GM21367 (cell line): ENCODE measurements at regions not wholly inside any gene's neighbourhood (a gene's known extent, or its start where the extent isn't known, plus 50 kb on each side); places are given as distances from the start of the nearest gene placed in this dataset.
"Not testable (repeated sequence)": the region's sequence is repeated elsewhere in the genome, so short reads cannot be mapped to it uniquely, and the experiment has no call there.

Source experiments
- ATAC-seq: cut with Tn5 transposase; IDR thresholded peaks from one replicate; pipeline ENCODE4 v1.9.1; 2021; ENCODE audit not compliant: unreplicated experiment

DNA sequence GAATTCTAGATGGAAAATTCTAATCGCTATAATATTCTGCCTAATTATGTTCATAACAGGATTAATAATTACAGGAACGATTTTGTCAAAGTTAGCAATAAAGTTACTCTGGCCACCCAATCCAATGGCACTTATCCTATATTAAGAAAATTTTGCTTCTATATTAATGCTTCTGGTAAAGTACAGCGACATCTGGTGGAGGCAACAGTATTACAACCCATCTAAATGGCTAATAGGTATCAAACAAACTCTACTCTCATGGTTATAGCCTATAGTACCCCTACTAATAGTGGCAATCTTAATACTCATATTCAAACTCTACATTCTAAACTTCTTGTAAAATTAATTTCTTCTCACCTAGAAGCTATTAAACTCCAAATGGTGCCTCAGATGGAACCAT, 1084.7 kb upstream of the LRRTM1 start:
- no peak for ATAC-seq

DNA sequence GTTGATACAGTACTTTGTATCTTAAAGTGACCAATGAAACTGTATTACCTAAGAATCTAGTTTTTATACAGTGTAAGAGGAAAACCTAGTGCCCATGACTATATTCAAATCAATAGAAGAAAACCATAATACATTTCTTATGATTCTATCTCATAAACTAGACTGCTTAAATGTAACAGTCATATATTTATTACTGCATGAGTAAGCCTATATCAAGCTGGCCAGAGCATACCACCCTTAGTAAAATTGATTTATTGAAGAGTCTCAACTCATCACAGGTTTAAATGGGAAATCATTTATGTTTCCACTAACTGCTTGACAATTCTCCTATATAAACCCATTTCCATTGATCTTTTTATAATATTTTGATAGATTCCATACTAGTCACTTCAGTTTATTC, 1059.2 kb upstream of the LRRTM1 start:
- no peak for ATAC-seq

DNA sequence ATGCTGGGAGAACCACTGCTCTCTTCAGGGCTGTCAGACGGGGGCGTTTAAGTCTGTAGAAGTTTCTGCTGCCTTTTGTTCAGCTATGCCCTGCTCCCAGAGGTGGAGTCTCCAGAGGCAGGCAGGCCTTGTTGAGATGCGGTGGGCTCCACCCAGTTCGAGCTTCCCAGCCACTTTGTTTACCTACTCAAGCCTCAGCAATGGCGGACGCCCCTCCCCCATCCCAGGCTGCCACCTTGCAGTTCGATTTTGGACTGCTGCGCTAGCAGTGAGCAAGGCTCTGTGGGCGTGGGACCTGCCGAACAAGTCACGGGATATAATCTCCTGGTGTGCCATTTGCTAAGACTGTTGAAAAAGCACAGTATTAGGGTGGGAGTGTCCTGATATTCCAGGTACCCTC, 1057.9 kb upstream of the LRRTM1 start:
- not testable (repeated sequence) for ATAC-seq

DNA sequence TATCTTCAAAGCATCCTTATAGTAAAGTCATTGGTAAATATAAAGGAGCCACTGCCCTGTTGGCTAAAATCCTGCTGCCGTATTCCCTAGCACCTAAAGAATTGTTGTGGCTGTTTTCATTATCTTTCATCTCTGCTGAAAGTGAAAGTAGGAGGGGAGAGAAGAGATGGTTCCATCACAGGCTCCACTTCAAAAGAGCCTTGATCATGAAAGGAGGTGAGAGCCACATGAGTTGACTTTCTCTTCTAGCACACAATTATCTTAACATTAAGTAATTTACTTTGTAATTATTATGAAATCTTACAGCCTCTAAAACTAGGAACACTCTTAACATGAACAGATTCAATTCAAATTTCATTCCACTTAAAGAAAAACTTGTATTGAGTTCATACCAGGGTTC, 1050.9 kb upstream of the LRRTM1 start:
- no peak for ATAC-seq

DNA sequence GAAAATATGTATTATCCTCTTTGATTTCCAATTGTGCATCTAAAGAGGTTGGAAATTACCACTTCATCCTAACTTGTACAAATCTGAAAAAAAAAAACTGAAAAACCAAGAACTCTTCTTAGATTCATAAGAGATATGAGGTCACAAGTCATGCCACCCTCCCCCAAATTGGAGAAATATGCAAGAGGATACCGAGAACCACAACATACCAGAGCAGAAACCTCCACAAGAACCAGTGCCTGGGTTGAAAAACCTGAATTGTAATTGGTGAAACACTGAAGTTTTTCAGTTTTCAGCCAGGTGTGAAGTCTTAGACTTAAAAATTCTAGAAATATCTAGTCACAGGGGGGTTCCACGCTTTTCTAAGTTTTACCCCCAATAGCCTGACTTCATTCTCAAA, 1029.5 kb upstream of the LRRTM1 start:
- no peak for ATAC-seq

DNA sequence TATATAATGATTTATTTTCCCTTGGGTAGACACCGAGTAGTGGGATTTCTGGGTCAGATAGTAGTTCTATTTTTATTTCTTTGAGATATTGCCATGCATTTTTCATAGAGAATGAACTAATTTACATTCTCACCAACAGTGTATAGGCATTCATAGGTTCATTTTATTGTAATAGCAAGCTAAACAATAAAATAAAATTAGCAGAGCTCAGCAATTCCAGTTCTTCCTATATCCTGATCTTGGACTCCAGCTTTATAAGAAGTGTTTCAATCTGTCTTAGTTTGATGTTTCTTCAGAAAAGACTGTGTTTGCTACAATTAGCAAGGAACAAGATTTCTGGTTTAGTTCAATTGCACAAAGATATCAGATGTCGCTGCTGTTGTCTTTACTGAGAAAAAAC, 1024.4 kb upstream of the LRRTM1 start:
- no peak for ATAC-seq

DNA sequence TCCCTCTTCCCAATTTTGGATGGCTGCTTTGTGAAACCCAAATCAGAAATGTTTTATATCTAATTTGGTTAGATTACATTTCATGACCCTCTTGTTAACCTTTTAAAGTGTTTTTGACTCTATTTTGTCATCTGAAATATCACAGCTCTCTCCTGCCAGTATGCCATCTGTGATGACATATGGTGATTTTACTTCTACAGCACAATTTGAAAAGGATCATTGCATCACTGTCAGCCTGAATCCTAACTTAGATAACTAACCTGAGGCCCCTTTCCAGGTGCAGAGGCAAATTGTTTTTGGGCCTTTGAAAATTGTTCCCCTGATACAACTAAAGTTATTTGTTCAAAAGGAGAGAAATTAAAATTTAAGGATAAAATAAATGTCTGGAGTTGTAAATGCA, 1023.4 kb upstream of the LRRTM1 start:
- no peak for ATAC-seq

DNA sequence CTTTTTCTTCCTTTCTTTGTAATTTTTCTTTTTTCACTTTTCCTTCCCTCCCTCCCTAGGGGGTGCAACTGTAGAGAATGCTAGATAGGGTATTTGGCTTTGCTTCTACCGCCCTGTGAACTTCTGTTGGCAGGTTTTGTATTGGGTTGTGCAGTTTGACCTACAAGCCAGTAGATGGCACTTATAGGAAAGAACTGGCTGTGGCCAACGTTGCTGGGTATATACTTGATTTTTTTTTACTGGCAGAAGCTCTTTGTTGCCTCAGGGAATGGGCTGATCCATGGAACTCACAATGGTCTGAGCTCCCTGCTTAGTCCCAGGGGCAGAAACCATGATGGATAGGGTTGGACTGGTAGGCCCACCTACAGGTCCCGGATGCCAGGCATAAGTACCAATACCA, 1019.5 kb upstream of the LRRTM1 start:
- ATAC-seq, result no peak

DNA sequence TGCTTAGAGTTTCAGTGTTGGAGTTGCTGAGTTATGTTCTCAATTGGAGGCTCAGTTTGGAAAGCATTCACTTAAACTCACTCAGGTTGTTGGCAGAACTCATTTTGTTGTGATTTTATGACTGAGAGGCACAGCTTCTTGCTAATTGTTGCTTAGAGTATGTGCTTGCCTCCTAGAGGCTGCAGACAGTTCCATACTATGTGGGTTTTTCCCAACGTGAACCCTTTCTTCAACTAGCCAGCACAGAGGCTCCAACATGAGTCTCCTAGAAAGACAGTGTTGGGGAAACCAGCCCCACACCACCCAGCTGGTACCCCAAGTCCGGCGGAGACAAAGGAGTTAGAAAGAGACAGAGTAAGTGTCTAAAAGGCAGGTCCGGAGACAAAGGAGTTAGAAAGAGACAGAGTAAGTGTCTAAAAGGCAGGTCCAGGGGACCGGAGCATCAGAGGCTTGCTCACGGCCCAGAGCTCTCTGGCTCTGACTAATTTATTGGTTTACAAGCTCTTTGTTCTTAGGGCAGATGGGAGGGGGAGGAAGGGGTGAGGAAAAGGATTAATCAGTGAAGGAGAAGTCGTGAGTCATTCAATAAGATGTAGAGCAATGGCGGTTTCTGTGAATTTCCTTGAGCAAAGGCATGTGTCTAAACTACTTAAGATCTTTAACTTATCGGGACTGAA, 999.7 kb upstream of the LRRTM1 start:
- no peak for ATAC-seq

DNA sequence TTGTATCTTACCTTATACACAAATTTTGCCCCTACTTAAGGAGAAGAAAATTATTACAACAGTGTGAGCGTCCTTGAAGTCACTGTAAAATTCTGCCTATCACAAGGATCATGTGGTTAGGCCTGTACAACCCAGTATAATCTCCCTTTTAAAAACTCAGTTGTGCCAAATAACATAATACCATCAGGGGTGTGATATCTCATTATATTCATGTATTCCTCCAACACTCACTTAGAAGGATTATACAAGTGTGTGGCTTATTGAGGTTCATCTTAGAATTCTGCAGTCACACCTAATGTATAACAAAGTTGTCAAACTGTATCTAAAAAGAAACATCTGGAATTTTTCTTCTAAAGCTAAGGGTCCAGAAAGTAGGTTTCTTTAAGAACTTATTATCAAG, 998.8 kb upstream of the LRRTM1 start:
- ATAC-seq, result no peak

DNA sequence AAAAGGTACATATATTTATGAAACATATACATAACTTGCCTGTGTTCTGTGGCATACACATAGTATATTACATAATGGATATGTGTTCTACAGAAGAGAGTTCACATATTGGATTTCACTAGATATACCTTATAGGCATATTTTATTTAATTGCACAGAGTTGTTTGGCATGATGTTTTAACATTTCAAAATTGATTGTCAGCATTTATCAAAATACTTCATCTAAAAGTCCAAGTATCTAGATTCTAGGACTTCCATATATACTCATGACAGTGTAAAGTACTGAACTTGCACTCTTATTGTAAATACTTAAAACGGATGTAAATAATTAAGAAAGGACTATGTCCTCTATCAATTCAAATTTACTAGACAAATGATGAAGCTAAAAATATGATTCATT, 995.3 kb upstream of the LRRTM1 start:
- ATAC-seq, result no peak

DNA sequence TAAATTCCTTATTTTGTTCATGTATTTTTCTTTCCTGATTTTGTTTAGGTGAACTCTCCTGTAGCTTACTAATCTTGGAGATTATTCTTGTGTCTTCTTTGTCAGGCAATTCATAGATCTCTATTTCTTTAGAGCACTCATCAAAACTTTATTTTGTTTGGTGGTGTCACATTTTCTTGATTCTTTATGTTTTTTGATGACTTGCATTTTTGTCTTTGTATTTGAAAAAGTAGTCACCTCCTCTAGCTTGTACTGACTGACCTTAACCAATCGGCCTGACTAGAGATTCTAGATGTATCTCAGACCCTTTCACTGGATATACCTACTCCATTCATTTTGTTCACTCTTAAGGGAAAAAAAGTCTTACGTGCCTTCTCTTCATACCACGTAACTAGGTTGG, 986.3 kb upstream of the LRRTM1 start:
- ATAC-seq, result no peak

DNA sequence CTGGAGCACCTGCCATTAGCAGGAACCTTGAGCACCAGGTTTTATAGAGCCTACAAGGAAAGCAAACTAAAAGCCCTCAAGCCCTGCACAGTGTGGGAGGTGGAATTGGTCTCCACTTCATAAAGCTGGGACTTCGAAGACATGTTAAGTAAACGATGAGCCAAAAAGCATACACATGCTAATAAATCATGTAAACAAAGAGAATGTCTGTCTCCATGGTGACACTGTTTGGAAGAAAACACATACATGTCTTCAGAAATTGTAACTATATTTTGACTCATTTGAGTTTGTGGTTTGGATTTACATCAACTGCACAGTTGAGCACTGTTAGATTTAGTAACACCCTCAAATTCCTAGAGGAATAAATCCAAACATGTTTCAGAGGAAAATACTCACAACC, 978.5 kb upstream of the LRRTM1 start:
- ATAC-seq, result no peak

DNA sequence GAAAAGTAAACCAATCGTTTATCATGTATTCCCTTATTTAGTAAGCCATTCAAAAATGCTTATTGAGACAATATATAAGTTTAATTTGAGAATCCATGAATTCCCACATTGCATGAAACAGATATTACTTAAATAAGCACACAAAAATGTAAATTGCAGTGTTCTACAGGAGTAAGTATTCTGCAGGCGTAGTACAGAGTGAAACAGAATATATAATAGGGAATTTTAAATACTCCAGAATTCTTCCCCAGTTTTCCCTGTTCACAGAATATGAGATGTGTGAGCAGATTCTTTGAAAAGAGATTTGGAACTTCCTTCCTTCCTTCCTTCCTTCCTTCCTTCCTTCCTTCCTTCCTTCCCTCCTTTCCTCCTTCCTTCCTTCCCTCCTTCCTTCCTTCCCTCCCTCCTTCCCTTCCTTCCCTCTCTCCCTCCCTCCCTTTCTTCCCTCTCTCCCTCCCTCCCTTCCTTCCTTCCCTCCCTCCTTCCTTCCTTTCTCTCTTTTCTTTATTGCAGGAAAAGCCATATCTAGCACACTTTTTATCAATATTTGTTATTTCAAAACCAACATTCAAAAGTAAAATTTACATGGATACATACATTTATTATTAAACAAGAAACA, 977.7 kb upstream of the LRRTM1 start:
- no peak for ATAC-seq

DNA sequence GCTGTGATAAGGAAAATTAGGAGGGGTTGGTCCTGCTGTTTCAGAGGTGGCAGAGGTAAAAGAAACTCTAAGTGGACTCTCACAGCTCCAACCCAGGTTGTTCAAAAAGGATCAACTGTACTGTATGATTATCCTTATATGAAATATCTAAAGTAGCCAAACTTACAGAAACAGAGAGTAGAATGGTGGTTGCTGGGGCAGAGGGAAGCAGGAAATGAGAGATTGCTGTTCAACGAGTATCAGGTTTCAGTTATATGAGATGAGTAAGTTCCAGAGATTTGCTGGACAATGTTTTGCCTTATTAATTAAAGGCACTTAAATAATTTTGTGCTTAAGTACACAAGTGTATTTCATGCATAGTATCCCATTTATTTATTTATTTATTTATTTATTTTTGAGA, 972.0 kb upstream of the LRRTM1 start:
- no peak for ATAC-seq

DNA sequence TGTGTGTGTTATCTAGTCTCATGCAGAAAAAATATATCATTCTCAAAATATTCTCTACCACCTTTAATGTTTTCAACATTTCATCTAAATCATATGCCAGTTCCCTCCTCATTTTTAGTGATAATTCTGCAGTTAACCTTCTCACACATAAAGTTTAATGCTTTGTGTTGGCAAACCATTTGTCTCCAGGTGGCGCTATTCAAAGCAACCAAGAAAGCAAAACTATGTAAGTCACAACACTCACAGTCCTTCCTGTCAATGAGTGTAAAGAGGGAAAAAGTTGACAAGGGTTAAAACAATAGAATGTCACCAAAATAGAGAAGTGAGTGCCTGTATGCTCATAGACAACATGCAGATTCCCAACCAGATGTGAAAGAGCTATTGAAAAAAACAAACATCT, 961.6 kb upstream of the LRRTM1 start:
- no peak for ATAC-seq

DNA sequence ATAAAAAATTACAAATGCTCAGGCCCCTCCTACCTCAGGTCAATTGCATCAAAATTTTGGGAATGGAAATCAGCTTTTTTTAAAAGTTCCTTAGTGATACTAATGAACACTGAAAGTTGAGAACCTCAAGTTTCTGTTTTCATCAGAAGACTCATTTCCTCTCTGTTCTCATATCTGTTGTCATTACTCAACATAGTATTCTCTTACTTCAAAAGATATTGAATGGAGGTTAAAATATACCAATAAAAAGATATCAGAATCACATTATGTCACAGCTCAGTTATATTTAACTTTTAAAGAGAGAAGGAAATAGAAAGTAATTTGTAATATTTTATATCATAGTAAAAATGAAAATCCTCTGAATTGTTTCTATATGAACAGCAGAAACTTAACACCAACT, 959.4 kb upstream of the LRRTM1 start:
- ATAC-seq, result no peak

DNA sequence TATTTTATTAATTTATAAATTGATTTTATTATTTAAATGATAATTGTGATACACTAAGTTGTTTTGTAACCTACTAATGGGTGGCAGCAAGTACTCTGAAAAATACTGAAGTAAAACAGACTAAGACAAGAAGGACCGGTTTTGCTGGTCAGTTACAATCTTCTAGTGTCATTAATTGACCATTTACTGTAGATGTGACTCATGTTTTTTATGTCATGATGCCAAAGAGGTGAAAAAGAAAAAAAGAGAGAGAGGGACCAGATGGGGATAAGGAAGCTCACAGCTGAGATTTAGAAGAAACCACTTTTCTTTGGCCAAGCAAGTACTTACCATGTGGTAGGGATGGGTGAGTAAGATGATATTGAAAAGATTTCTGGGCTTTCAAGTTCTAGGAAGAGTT, 955.8 kb upstream of the LRRTM1 start:
- no peak for ATAC-seq

DNA sequence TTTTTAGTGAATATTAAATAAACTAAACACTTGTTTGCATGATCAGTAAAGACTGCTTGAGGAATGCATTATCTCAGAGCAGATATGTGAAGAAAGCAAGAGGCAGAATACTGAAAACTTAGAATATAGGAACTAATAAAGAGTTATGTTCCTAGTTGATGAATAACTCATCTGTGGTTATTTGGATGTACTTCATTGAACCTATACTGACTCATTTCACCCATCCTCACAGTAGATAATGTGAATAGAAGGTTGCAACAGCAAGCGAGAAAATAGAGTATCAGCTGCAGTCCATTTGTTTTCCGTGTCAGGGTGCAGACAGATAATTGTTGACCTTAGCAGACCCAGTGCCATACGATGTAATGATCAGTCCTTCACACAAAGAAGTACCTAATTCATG, 945.7 kb upstream of the LRRTM1 start:
- ATAC-seq, result no peak

DNA sequence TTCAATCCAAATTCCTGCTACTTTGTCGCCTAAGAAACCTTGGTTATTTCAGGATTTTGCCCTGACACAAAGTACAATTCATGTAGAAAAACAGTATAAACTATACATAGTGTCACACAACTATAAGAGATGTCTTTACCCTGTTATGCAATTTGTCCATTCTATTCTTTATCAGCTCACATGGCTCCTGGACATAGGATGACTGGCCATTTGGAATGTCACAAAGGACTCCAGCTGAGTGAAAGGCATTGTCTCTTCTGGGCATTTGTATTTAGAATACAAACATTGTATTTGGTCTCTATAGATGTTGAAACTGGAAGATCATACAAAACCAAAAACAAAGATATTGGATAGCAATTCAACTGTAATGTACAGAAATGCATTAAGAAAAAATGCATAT, 944.6 kb upstream of the LRRTM1 start:
- no peak for ATAC-seq

DNA sequence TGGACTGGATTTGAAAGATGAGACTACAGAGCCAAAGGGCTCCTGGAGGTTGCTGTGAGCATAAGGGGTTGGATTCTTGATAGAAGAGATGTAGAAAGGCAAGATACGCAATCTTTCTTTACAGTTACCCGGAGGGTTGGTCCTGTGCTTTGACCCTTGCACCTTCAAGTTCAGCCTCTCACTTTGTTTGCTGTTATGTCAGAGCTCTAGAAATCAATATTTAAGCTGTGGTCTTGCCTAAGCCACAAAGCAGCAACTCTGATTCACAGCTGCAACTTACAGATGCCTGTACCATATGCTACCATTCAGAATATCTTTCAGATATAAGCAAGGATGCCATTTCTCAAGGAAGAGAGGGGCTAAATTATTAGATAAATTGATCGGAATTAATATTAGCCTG, 943.1 kb upstream of the LRRTM1 start:
- no peak for ATAC-seq

DNA sequence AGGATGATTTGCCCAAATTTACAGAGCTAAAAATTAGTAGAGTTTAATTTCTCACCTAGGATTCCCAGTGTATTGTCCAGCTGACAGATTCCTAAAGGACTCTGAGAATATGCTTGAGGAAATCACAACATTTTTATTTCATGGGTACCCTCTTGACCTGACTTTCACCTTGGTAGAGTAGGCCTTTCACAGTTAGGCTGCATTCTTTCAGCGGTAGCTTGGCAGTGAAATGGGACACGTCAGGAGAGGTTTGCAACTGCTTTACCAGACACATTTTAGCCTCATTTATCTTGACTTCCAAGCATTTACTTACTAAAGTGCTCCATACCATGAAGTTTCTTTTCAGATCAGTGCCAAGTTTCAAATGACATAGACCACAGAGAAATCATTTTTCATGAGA, 937.9 kb upstream of the LRRTM1 start:
- ATAC-seq, result no peak

DNA sequence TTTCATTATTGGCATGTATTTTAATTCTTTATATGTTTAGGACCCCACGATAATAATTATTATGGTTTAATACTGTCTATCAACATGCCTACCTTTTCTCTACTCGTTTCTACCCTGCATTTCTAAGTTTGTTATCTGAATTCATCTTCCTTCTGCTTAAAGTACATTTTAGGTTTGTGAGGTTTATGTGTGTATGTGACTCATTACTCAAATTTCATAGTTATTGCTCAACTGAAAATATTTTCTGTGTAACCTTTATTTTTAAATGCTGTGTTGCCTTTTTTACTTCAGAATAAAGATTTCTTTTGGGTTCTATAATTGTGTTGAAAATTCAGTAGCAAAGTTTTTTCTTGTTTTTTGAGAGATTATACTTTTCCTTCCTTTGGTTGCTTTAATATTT, 933.9 kb upstream of the LRRTM1 start:
- ATAC-seq, result no peak
